ENCODE measurements at regions not wholly inside any gene's neighbourhood (a gene's known extent, or its start where the extent isn't known, plus 50 kb on each side); places are given as distances from the start of the nearest gene placed in this dataset.

GRCh38 chr10:2895594-2896196 lies 171.7 kb upstream of the PFKP start:
- TF ChIP-seq CTCF (IDR thresholded peaks at IDR 0.05) = no peak
- no peak for TF ChIP-seq POLR2A (IDR thresholded peaks at IDR 0.05)

All from sigmoid colon (tissue), 3 donors.